ENCODE measurements at regions not wholly inside any gene's neighbourhood (a gene's known extent, or its start where the extent isn't known, plus 50 kb on each side); places are given as distances from the start of the nearest gene placed in this dataset.

DNA sequence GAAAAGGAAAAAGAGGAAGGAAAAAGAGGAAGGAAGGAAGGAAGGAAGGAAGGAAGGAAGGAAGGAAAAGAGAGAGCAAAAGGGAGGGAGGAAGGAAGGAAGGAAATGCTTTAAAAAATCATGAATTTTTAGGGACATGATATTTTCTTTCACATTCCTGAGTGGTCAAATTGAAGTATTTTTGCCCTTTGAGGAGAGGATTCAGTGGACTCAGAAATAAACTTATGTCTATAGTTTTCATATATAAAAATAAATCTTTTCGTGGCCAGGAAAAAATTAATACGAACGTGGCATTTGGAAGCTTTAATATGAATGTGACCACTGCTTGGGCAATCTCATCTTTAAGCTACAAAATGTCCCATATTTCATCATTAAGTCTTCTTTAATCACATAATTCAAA, 183.0 kb upstream of the TMCO5A start:
- Histone ChIP-seq H3K4me2 (ENCODE audit: low read length) (no peak overlapping the region), H3F3A (ENCODE audit: control insufficient read depth, insufficient read depth) (no peaks in the 10 kb centered on the region), H3K9me2 (replicated peaks; ENCODE audit: control insufficient read depth, low read length) (no peaks in the 10 kb centered on the region), H3K79me2 (ENCODE audit: control insufficient read depth, low read length) (no peaks in the 10 kb centered on the region), H3K27ac (ENCODE audit: low read depth, low read length) (no peak overlapping the region), H4K20me1 (ENCODE audit: control insufficient read depth, insufficient read depth, low read depth, low read length) (no peaks in the 10 kb centered on the region), H3K36me3 (ENCODE audit: control insufficient read depth, low read length) (no peaks in the 10 kb centered on the region), H3K4me1 (ENCODE audit: control insufficient read depth, low read length) (no peaks in the 10 kb centered on the region), H3K4me3 (ENCODE audit: low read length) (no peak overlapping the region), H3K27me3 (ENCODE audit: control insufficient read depth, low read length) (no peaks in the 10 kb centered on the region), H3K9me3 (ENCODE audit: control insufficient read depth, insufficient read depth, low read length) (no peaks in the 10 kb centered on the region)
- no peak for TF ChIP-seq EZH2phosphoT487 (IDR thresholded peaks at IDR 0.05; ENCODE audit: borderline replicate concordance, low read length)
- TF ChIP-seq, protein P1, sequence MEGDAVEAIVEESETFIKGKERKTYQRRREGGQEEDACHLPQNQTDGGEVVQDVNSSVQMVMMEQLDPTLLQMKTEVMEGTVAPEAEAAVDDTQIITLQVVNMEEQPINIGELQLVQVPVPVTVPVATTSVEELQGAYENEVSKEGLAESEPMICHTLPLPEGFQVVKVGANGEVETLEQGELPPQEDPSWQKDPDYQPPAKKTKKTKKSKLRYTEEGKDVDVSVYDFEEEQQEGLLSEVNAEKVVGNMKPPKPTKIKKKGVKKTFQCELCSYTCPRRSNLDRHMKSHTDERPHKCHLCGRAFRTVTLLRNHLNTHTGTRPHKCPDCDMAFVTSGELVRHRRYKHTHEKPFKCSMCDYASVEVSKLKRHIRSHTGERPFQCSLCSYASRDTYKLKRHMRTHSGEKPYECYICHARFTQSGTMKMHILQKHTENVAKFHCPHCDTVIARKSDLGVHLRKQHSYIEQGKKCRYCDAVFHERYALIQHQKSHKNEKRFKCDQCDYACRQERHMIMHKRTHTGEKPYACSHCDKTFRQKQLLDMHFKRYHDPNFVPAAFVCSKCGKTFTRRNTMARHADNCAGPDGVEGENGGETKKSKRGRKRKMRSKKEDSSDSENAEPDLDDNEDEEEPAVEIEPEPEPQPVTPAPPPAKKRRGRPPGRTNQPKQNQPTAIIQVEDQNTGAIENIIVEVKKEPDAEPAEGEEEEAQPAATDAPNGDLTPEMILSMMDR (IDR thresholded peaks at IDR 0.05; ENCODE audit: low read depth, low read length, poor library complexity, severe bottlenecking) = no peak

GRCh38 chr15:37756407-37756806, 178.0 kb upstream of the TMCO5A start:
- TF ChIP-seq EZH2phosphoT487 (IDR thresholded peaks at IDR 0.05; ENCODE audit: borderline replicate concordance, low read length) = no peak
- TF ChIP-seq, protein P1 (IDR thresholded peaks at IDR 0.05; ENCODE audit: low read depth, low read length, poor library complexity, severe bottlenecking) = no peak
- H3K4me2 ChIP-seq (ENCODE audit: low read length) = no peak overlapping the region
- H3K4me3 ChIP-seq (ENCODE audit: low read length) = no peak overlapping the region
- no peaks in the 10 kb centered on the region for H3K9me3 ChIP-seq (ENCODE audit: control insufficient read depth, insufficient read depth, low read length)
- no peaks in the 10 kb centered on the region for H3K36me3 ChIP-seq (ENCODE audit: control insufficient read depth, low read length)
- H3K27me3 ChIP-seq (ENCODE audit: control insufficient read depth, low read length) = no peaks in the 10 kb centered on the region
- H3K27ac ChIP-seq (ENCODE audit: low read depth, low read length) = no peak overlapping the region
- H3K9me2 ChIP-seq (replicated peaks; ENCODE audit: control insufficient read depth, low read length) = no peaks in the 10 kb centered on the region
- H3K4me1 ChIP-seq (ENCODE audit: control insufficient read depth, low read length) = no peaks in the 10 kb centered on the region
- H3K79me2 ChIP-seq (ENCODE audit: control insufficient read depth, low read length) = no peaks in the 10 kb centered on the region
- no peaks in the 10 kb centered on the region for H4K20me1 ChIP-seq (ENCODE audit: control insufficient read depth, insufficient read depth, low read depth, low read length)
- no peaks in the 10 kb centered on the region for H3F3A ChIP-seq (ENCODE audit: control insufficient read depth, insufficient read depth)

GRCh38 chr15:37758412-37758811, 176.0 kb upstream of the TMCO5A start:
- H3K36me3 ChIP-seq (ENCODE audit: control insufficient read depth, low read length) = no peaks in the 10 kb centered on the region
- H3K9me3 ChIP-seq (ENCODE audit: control insufficient read depth, insufficient read depth, low read length) = peaks cover 3% of the 10 kb centered on the region; the same call in 1 of the 2 replicates
- no peak overlapping the region for H3K4me3 ChIP-seq (ENCODE audit: low read length)
- H4K20me1 ChIP-seq (ENCODE audit: control insufficient read depth, insufficient read depth, low read depth, low read length) = no peaks in the 10 kb centered on the region
- H3K27me3 ChIP-seq (ENCODE audit: control insufficient read depth, low read length) = no peaks in the 10 kb centered on the region
- no peak overlapping the region for H3K27ac ChIP-seq (ENCODE audit: low read depth, low read length)
- TF ChIP-seq, protein P1 (IDR thresholded peaks at IDR 0.05; ENCODE audit: low read depth, low read length, poor library complexity, severe bottlenecking) = no peak
- TF ChIP-seq EZH2phosphoT487 (IDR thresholded peaks at IDR 0.05; ENCODE audit: borderline replicate concordance, low read length) = no peak
- no peaks in the 10 kb centered on the region for H3K79me2 ChIP-seq (ENCODE audit: control insufficient read depth, low read length)
- H3K4me1 ChIP-seq (ENCODE audit: control insufficient read depth, low read length) = no peaks in the 10 kb centered on the region
- H3K4me2 ChIP-seq (ENCODE audit: low read length) = no peak overlapping the region
- H3K9me2 ChIP-seq (replicated peaks; ENCODE audit: control insufficient read depth, low read length) = no peaks in the 10 kb centered on the region
- H3F3A ChIP-seq (ENCODE audit: control insufficient read depth, insufficient read depth) = no peaks in the 10 kb centered on the region
